GM19468 (cell line): ENCODE measurements at regions not wholly inside any gene's neighbourhood (a gene's known extent, or its start where the extent isn't known, plus 50 kb on each side); places are given as distances from the start of the nearest gene placed in this dataset.
"Not testable (repeated sequence)": the region's sequence is repeated elsewhere in the genome, so short reads cannot be mapped to it uniquely, and the experiment has no call there.

ENCODE experiments used
- ATAC-seq: cut with Tn5 transposase; IDR thresholded peaks from one replicate; pipeline ENCODE4 v1.9.1; 2021; ENCODE audit warnings: mild to moderate bottlenecking, moderate library complexity, moderate number of reproducible peaks; ENCODE audit not compliant: unreplicated experiment; ENCODE audit errors: extremely low read depth

- not testable (repeated sequence) for ATAC-seq
Measured at GRCh38 chr3:48101301-48101650, 85.1 kb upstream of the MAP4 start.

DNA sequence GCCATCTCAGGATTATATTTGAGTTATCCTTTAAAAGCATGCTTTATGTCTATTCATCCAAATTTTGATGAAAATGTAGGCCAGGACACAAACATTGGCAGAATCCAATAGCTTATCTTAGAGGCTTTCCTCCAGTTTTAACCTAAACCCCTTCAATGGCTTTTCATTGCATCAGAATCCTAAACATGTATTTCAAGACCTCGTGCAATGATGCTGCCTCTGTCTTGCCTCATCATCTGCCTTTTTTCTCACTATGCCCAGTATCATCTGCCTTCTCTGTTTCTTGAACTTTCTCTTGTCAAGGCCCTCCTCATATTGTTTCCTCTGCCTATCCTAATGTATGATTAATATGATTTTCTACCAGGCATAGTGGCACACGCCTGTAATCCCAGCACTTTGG is 76.1 kb upstream of the MAP4 start:
- ATAC-seq, result no peak

GRCh38 chr3:48090166-48090939 is 74.1 kb upstream of the MAP4 start:
- no peak for ATAC-seq

- ATAC-seq, result peak; percentile 80
Measured at GRCh38 chr3:48088749-48089466, 72.7 kb upstream of the MAP4 start.

GRCh38 chr3:48088056-48088748 is 72.0 kb upstream of the MAP4 start:
- ATAC-seq, result no peak

- no peak for ATAC-seq
Measured at GRCh38 chr3:48086705-48087104, 70.5 kb upstream of the MAP4 start.

DNA sequence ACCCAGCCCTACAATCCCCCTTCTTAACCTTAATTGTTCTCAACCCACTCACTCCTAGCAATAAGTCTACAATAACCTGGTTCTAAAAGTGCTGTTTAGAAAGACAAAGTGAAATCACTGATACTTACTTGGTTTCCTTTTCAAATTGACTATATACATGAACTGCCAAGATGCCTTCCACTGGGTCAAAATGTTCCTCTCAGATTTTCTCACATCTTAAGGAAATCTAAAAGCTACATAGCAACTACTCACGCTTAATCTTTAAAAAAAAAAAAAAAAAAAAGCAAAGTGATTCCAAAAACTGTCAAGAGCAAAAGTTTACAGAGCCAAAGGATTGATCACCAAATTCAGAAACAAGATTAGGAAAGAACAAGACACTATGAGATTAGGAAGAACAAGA is 68.7 kb upstream of the MAP4 start:
- no peak for ATAC-seq

DNA sequence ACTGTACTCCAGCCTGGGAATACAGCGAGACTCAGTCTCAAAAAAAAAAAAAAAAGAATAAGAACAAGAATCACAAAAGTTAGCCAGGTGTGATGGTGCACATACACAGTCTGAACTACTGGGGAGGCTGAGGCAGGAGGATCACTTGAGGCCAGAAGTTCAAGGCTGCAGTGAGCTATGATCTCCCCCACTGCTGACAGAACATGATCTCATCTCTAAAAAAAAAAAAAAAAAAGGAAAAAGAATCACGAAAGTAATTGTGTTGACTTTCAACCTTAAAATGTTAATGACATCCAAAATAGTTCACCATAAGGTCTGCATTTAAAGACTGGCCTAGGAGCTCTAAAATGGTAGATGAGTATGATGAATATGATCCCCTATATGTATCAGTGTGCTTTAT is 68.0 kb upstream of the MAP4 start:
- ATAC-seq, result no peak

GRCh38 chr3:48082580-48083184 is 66.5 kb upstream of the MAP4 start:
- no peak for ATAC-seq

GRCh38 chr3:48077815-48078214 is 61.6 kb upstream of the MAP4 start:
- ATAC-seq, result no peak

DNA sequence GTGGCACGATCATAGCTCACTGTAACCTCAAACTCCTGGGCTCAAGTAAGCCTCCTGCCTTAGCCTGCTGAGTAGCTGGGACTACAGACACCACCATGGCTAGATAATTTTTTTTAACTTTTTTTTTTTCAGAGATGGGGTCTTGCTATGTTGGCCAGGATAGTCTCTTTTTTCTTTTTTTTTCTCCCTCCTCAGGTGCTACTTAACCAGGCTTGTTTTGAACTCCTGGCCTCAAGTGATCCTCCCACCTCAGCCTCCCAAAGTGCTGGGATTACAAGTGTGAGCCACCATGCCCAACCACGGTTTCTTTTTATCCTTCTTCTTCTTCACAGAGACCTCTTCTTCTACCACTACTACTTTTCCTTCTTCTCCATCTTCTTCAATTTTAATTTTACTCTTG is 53.8 kb upstream of the MAP4 start:
- ATAC-seq, result no peak

DNA sequence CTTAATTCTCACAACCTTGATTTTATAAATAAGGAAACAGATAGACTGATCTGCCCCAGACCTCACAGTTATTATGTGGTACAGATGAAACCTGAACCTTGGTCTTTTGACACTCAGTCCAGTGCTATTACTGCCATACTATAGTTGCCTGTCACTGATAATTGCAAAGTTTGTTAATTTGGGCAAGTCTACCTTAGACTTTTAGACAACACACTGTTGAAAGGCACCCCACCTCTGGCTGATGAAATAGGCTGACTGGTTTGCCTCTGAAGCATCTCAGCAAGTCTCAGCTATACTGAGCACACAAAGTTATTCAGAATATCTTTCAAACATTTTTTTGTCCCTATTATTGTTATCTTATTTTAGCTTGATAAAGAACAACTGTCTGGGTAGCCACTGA is 53.1 kb upstream of the MAP4 start:
- ATAC-seq, result no peak

DNA sequence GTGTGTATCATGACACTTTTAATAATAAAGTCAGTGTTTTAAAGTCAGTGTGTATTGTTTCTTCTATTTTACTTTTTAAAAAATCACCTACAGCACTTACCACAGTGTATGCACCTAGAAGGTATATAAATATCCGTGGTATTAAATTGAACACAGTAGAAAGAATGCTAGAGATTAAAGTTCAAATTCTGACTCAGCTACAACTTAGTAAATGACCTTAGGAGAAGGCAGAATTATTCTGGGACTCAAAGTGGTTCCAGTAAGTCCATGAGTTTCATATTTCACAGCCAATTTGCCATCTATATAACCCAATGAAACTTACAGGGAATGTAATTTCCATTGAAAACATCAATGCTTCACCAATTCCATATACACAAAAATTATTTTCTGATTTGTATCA is 52.7 kb upstream of the MAP4 start:
- no peak for ATAC-seq

DNA sequence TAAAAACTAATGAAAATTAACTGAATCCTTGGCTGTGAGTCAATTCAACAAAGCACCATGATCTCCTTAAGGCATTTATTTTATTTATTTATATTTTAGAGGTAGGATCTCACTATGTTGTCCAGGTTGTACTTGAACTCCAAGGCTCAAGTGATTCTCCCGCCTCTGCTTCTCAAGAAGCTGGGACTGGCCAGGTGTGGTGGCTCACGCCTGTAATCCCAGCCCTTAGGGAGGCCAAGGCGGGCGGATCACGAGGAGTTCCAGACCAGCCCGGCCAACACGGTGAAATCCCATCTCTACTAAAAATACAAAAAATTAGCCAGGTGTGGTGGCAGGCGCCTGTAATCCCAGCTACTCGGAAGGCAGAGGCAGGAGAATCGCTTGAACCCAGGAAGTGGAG is 52.1 kb upstream of the MAP4 start:
- ATAC-seq, result not testable (repeated sequence)

DNA sequence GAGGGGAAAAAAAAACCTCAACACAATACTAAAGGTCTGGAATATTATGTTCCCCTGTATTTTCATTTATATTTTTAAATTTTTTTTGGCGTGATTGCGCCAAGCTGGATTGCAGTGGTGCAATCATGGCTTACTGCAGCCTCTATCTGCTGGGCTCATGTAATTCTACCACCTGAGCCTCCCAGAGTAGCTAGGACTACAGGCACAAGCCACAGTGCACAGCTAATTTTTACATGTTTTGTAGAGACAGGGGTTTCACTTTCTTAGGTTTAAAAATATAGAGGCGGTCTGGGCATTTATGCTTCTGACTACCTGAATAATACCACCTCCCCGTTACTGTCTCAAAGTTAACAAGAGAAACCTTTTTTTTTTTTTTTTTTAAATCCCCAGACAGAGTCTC is 51.1 kb upstream of the MAP4 start:
- ATAC-seq, result no peak
